ENCODE measurements at regions not wholly inside any gene's neighbourhood (a gene's known extent, or its start where the extent isn't known, plus 50 kb on each side); places are given as distances from the start of the nearest gene placed in this dataset.
"Not testable (repeated sequence)": the region's sequence is repeated elsewhere in the genome, so short reads cannot be mapped to it uniquely, and the experiment has no call there.

DNA sequence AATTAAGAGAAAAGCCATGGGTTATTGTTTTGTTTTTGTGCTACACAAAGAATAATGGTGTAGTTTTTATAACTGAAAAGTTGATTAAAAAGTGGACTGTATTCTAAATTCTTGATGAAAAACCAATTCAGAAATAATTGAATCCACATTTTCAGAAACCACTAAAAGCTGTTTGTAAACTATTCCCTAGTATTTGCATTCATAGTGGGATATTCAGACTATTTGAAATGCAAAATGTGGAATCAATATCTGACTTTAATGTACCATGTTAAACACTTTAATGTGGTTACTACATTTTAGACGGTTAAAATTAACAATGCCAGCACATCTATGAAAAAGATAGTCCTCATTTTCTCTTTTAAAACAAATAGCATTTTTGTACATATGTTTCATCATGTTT is 104.6 kb downstream of the ZIC4 start:
- DNase-seq (no peak), ATAC-seq (no peak)
- Histone ChIP-seq H3K27me3 (ENCODE audit: insufficient read depth in 3 of 3, low read length in 2 of 3) (no peaks in the 10 kb centered on the region), H3K4me3 (no peak overlapping the region), H3K27ac (no peak overlapping the region), H3K9me3 (no peaks in the 10 kb centered on the region), H3K36me3 (ENCODE audit: insufficient read depth in 1 of 2, low read depth in 1 of 2) (no peaks in the 10 kb centered on the region), H3K4me1 (no peaks in the 10 kb centered on the region)
- TF ChIP-seq, protein P1, sequence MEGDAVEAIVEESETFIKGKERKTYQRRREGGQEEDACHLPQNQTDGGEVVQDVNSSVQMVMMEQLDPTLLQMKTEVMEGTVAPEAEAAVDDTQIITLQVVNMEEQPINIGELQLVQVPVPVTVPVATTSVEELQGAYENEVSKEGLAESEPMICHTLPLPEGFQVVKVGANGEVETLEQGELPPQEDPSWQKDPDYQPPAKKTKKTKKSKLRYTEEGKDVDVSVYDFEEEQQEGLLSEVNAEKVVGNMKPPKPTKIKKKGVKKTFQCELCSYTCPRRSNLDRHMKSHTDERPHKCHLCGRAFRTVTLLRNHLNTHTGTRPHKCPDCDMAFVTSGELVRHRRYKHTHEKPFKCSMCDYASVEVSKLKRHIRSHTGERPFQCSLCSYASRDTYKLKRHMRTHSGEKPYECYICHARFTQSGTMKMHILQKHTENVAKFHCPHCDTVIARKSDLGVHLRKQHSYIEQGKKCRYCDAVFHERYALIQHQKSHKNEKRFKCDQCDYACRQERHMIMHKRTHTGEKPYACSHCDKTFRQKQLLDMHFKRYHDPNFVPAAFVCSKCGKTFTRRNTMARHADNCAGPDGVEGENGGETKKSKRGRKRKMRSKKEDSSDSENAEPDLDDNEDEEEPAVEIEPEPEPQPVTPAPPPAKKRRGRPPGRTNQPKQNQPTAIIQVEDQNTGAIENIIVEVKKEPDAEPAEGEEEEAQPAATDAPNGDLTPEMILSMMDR (IDR thresholded peaks at IDR 0.05): no peak
- intact Hi-C loops (cut with DNase I): no loop called here
- 40 to 48% (median 47%) methylated on average over 1 of the region's 1 CpG for WGBS, 3 donors

DNA sequence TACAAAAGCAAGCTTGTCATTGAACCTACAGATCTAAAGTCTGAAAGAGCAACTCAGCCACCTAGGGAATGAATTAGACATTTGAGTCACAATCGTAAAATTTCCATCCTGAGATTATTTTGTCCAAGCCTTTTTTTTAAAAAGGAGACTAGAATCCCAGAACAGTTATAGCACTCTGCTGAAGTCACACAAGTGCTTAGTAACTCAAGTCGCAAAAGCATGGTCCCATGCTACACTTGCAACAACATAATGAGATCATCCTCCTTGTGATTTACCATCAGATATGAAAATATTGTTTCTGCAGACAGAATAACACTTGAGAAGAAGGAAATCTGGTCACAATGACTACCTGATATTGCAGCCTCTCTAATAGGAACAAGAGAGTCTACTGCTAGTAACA is 106.7 kb downstream of the ZIC4 start:
- no peak for DNase-seq
- 78 to 86% (median 82%) methylated on average over 2 of the region's 2 CpGs for WGBS, 3 donors
- H3K27ac ChIP-seq: no peak overlapping the region
- H3K27me3 ChIP-seq (ENCODE audit: insufficient read depth in 3 of 3, low read length in 2 of 3): no peaks in the 10 kb centered on the region
- H3K36me3 ChIP-seq (ENCODE audit: insufficient read depth in 1 of 2, low read depth in 1 of 2): no peaks in the 10 kb centered on the region
- TF ChIP-seq, protein P1 (IDR thresholded peaks at IDR 0.05): no peak
- H3K9me3 ChIP-seq: no peaks in the 10 kb centered on the region
- H3K4me1 ChIP-seq: no peaks in the 10 kb centered on the region
- intact Hi-C loops (cut with DNase I): no loop called here
- no peak overlapping the region for H3K4me3 ChIP-seq
- no peak for ATAC-seq

DNA sequence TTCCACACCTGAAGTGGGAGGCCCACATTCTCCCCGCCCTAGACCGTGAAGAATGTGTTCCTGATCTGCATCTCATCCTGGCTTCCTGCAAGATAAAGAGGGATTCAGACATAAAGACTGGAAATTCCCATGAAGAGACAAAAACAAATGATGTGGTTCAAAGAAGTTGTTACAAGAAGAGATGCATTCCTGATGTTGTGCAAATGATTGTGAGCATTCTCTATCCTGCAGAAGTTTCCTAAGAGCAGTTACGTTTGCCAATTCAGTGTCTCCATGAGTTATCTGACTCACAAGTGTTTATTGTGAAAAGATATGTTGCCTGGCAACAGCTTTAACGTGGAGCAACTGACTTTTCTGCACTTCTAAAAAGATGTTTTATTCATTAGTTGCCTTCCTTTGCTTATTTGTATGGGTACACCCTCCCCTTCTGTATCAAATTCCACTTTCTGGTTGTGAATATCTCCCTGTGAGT is 107.8 kb downstream of the ZIC4 start:
- TF ChIP-seq, protein P1 (IDR thresholded peaks at IDR 0.05): no peak
- H3K27me3 ChIP-seq (ENCODE audit: insufficient read depth in 3 of 3, low read length in 2 of 3): no peaks in the 10 kb centered on the region
- intact Hi-C loops (cut with DNase I): no loop called here
- ATAC-seq (peak in 2 of 4 donors; percentile 57 to 85), DNase-seq (no peak)
- H3K36me3 ChIP-seq (ENCODE audit: insufficient read depth in 1 of 2, low read depth in 1 of 2): no peaks in the 10 kb centered on the region
- no peak overlapping the region for H3K27ac ChIP-seq
- no peaks in the 10 kb centered on the region for H3K4me1 ChIP-seq
- WGBS, 3 donors: 16 to 25% (median 21%) methylated on average over 4 of the region's 4 CpGs
- H3K4me3 ChIP-seq: no peak overlapping the region
- no peaks in the 10 kb centered on the region for H3K9me3 ChIP-seq

DNA sequence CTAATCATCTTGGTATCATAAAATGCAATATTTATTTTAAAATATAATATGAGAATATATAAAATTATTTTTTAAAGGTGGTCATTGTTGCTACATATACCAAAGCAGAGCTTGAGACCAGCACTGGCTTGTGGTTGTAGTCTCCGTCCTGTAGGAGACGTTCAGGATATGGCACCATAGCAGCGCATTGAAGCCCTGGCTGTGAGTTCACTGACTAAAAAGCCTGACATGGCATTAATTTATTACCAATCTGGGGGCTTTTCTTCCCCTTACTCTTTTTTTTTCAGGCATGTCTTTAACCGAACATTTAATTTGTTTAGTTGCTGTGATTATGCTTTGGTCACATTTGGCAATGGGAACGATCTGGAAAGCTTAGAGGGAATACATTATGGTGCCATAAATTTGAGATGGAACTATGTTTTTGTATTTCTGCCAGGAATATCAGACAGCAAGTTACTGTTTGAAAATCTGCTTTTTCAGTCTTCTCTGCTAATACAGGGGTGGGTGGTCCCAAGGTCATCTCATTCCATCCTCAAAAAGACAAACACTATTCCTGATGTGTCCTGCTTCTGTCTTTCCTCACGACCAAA is 108.5 kb downstream of the ZIC4 start:
- 29 to 38% (median 35%) methylated on average over 6 of the region's 6 CpGs for WGBS, 3 donors
- Histone ChIP-seq H3K27ac (no peak overlapping the region), H3K36me3 (ENCODE audit: insufficient read depth in 1 of 2, low read depth in 1 of 2) (no peaks in the 10 kb centered on the region), H3K27me3 (ENCODE audit: insufficient read depth in 3 of 3, low read length in 2 of 3) (no peaks in the 10 kb centered on the region), H3K4me3 (no peak overlapping the region), H3K4me1 (no peaks in the 10 kb centered on the region), H3K9me3 (no peaks in the 10 kb centered on the region)
- TF ChIP-seq, protein P1 (IDR thresholded peaks at IDR 0.05): no peak
- no peak for DNase-seq
- ATAC-seq: peak in 1 of 4 donors; percentile 50
- intact Hi-C loops (cut with DNase I): no loop called here

DNA sequence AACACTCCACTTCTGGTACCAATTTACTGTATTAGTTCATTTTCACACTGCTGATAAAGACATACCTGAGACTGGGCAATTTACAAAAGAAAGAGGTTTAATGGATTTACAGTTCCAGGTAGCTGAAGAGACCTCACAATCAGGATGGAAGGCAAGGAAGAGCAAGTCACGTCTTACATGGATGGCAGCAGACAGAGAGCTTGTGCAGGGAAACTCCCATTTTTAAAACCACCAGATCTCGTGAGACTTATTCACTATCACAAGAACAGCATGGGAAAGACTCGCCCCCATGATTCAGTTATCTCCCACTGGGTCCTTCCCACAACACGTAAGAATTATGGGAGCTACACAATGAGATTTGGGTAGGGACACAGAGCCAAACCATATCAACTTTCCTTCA is 119.0 kb downstream of the ZIC4 start:
- H3K9me3 ChIP-seq; H3K36me3 ChIP-seq (ENCODE audit: insufficient read depth in 1 of 2, low read depth in 1 of 2); H3K4me3 ChIP-seq; H3K27ac ChIP-seq; H3K4me1 ChIP-seq; intact Hi-C loops (cut with DNase I); H3K27me3 ChIP-seq (ENCODE audit: insufficient read depth in 3 of 3, low read length in 2 of 3); DNase-seq; ATAC-seq: not testable (repeated sequence)
- WGBS, 3 donors: 85 to 87% (median 86%) methylated on average over 4 of the region's 4 CpGs

Measured in psoas muscle (tissue), 7 donors.